NCI-H2171 treated with DMSO at 0.1 percent for 48 hours (cell line): ENCODE measurements at regions not wholly inside any gene's neighbourhood (a gene's known extent, or its start where the extent isn't known, plus 50 kb on each side); places are given as distances from the start of the nearest gene placed in this dataset.
"Not testable (repeated sequence)": the region's sequence is repeated elsewhere in the genome, so short reads cannot be mapped to it uniquely, and the experiment has no call there.

Experiments used
- DNase-seq: peaks from one replicate; lab custom pipeline; 2025; lab: John Stamatoyannopoulos, UW

DNA sequence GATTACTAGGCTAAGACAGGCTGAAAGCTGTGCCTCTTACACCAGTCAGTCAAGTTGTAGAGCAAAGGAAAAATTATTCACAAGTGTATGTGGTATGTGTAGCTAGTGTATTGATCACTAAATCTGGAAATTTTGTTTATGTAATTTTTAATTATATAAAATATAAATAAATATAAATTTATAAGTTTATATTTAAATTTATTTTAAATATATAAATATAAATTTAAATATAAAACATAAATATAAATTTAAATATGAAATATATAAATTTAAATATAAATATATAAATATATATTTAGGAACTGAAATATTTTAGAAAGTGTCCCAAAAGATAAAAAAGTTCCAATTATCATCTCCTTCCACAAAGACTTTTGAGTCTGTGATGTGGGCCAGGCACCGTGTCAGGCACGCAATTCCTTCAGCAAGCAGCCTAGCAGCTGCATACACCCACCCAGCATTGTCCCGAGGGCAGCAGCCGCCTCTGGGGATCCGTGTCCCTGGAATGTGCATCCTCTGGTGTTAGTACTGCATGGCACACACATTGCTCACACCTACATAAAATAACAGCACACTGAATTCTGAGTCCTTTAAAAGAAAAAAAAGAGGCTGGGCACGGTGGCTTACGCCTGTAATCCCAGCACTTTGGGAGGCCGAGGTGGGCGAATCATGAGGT lies 1098.0 kb downstream of the BRD1 start:
- no peak for DNase-seq

DNA sequence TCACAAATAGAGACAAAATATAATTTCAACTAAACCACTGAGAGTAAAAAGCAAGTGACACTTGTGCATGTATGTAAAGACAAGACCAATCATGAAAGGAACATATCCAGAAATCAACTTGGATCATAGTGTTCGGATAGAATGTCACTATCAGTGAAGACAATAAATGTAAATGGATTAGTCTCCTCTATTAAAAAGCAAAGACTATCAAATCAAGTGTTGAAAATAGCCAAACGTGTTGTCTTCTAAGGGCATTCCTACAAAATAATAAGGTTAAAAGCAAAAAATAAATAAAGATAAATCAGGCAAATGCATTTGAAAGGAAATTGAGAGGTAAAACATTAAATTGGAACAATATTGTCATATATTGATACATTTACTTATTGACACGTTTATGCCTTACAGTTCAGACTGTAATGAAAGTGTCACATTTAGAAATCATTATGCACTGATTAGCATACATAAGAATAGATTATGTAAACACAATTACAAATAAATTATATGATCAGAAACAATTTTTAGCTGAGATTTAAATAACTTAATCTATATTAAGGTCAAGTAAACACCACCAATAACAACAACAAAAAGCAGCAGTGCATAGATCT lies 1100.1 kb downstream of the BRD1 start:
- no peak for DNase-seq

- no peak for DNase-seq
These were observed 1102.8 kb downstream of the BRD1 start for GRCh38 chr22:48724899-48725298.

- DNase-seq: no peak
These were observed 1105.0 kb downstream of the BRD1 start for GRCh38 chr22:48722661-48723060.

DNA sequence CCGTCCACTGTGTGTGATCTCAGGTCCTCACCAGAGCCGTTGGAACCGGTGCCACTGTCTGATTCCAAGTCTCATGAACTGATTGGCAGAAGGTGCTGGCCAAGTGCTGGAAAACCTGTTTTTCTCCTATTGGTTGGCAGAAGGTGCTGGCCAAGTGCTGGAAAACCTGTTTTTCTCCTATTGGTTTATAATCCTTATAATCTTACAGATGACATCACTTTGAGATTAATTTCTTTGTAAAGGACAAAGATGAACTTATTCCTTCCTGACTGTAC lies 1106.3 kb downstream of the BRD1 start:
- no peak for DNase-seq

DNA sequence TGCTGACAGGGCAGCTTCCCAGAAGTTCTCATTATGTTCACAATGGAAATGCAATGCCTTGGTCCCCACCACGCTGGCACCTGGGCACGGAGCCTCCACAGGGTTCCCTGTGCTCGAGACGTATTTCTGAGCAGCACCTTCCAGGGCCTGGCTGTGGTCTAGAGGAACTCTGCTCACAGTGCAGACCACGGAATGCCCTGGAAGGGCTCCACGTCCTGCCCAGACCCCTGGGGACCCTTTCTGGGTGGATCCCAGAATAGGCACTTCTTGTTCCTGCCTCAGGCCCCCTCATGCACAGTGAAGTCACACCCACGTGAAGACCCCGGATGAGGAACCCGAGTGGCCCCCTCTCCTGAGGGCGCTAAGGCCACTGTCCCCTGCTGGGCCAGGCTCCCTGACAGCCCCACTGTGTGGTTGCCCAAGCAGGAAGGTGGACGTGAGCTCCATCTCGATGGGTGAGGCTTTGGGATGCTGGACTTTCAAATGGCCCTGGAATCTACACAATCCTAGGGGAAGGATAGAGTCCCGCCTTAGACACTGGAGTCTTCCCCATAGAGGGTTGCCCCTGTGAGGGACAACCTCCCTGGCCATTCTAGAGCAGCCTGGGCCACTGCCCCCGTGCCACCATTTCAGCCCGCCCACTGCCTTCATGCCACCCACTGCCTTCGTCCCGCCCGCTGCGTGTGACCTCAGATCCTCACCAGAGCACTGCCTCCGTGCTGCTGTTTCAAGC lies 1106.8 kb downstream of the BRD1 start:
- no peak for DNase-seq

DNA sequence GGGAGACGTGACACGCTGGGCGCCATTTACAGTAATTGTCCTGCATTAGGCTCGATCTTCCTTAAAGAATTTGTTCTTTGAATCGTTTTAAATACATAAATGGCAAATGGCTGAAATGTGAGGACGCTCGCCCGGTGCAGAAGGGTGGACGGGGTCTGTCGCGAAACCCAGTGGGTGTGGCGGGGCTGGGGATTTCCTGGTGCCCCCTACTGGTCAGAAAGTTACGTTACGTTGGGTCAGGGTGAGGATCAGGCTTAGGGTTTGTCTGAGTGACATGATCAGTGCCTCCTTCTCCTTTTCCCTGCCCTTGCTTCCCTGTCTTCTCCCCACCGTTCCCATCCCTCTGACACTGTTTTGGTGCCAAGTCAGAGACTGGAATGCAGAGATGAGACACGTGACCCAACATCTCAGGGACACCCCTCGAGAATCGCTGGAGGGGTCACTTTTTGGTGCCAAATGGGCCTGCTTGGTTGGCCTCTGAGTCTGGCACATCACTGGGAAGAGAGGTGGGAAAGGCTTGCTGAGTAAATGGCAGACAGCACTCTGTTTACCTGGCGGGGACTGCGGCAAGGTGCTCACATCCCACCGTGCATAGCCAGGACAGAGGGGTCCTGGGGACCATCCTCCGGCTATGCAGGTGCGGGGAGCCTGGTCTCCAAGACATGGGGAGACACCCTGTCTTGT lies 1107.6 kb downstream of the BRD1 start:
- no peak for DNase-seq

DNA sequence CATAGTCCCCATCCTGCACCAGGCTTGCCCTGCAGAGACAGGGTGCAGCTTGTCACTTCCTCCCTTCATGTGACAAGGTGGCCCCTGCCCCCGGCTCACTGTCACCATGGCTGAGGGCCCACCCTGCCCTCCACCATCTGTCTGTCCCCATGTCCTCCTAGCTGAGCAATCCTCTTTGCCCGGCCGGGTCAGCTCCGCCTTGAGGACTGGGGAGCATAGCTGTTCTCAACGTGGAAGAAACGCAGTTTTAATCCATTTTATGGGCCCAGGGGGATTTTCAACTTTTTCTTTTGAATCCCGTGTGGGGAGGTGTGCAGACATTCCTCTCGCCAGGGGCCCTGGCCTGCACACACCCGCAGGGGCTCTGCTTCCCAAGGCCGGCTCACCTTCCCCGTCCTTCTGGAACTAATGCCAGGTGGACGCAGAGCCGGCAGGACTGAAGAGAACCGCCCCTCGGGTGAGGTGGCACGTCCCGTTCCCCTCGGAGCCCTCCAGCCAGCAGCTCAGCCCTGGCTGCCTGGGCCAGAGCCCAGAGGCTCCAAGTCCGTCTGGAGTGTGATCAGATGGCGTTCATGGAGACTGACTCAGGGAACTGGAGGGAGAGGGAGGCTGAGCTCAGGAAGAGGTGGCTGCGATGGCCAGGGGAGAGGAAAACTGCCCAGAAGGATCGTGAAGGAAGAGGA lies 1108.7 kb downstream of the BRD1 start:
- DNase-seq: no peak

DNA sequence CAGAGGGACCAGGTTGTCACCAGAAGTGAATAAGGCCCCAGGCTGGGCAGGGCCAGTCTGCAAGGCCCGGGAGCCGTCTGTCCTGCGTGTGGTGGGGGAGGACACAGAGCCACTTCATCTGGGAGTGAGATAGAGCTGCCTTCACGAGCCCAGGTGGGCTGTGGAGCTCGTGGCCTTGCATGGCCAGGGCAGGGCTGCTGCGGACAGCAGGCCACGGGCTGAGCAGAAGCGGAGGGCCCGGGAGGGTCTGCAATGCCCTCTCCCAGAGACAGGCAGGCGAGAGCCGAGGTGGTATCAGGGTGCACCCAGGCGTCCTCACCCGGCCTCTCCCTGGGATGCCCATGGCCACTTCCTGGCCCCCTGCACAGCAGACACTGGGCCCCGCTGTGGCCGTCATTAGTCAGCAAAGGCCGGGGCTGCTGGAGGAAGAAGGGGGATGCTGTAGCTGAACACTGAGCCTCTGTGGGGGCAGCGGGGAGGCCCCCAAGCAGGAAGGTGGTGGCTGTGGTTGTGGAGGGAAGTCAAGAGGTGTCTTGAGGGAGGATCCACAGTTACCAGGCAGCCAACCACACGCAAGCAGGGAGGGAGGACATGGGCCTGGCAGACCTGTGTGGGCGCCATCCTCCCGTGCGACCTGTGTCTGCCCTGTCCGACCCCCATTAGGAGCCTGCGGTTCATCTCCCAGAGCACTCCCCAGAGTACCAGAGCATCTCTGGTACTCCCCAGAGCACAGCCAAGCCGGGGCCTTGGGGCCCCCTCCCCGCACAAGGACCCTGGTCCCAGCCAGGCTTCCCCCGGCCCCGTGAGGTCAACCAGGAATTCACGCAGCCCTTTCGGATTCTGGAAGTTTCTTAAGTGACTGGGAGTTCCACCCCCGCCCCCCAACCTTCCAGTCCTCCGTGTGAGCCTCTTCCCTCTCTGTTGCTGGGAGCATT lies 1109.5 kb downstream of the BRD1 start:
- no peak for DNase-seq

DNA sequence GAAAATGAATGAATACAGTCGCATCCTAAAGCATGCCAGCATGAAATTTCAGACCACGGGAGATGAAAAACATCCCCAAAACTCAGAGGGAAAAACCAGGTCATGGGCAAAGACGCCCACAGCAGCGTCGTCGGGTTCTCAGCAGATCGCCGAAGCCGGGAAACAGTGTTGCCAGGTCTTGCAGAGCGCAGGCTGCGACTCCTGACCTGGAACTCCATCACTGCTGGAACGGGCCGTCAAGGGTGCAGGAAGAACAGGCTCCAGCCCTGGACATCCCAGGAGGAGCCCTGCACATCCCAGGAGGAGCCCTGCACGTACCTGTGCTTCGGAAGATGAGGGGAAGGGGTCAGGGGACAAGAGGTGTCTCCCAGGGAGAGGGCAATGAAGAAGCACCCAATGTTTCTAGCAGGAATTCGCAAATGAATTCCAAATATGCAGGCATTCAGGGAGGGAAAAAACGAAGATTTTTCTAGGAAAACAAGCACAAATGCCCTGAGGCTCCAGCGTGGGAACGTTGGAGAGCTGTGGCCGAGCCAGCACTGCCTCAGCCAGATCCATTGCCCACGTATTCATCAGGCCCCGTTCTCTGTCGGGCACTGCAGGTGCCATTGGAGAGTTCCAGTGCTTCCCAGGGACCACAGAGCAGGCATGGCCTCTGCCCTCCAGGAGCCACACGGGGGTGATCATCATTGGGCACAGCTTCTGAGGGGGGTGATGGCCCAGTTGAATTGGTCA lies 1110.4 kb downstream of the BRD1 start:
- DNase-seq: no peak

DNA sequence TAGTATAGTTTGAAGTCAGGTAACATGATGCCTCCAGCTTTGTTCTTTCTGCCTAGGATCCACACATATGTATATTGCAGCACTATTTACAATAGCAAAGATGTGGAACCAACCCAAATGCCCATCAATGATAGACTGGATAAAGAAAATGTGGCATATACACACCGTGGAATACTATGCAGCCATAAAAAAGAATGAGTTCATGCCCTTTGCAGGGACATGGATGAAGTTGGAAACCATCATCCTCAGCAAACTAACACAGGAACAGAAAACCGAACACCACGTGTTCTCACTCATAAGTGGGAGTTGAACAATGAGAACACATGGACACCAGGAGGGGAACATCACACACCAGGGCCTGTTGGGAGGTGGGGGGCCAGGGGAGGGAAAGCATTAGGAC lies 1111.5 kb downstream of the BRD1 start:
- DNase-seq: not testable (repeated sequence)

- no peak for DNase-seq
These were observed 1112.2 kb downstream of the BRD1 start for GRCh38 chr22:48715511-48715910.

DNA sequence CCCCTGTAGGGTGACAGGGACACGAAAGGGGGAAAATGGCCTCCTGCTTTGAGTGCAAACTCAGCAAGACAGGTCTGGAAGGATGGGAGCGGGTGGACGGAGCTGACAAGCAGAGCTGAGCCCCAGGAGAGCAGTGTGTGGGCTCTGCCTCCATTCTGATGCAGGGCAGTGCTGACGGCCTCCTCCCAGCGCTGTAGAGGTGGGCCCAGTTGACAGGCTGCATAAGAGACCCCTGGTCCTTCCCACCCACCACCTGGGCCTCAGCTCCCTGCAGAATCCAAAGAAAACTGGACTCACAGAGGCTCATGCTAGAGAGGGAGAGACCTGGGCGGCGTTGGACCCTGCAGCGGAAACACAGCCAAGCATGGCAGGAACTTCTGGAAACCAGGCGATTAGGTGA lies 1113.4 kb downstream of the BRD1 start:
- DNase-seq: no peak

GRCh38 chr22:48713272-48714205 lies 1114.1 kb downstream of the BRD1 start:
- DNase-seq: no peak

DNA sequence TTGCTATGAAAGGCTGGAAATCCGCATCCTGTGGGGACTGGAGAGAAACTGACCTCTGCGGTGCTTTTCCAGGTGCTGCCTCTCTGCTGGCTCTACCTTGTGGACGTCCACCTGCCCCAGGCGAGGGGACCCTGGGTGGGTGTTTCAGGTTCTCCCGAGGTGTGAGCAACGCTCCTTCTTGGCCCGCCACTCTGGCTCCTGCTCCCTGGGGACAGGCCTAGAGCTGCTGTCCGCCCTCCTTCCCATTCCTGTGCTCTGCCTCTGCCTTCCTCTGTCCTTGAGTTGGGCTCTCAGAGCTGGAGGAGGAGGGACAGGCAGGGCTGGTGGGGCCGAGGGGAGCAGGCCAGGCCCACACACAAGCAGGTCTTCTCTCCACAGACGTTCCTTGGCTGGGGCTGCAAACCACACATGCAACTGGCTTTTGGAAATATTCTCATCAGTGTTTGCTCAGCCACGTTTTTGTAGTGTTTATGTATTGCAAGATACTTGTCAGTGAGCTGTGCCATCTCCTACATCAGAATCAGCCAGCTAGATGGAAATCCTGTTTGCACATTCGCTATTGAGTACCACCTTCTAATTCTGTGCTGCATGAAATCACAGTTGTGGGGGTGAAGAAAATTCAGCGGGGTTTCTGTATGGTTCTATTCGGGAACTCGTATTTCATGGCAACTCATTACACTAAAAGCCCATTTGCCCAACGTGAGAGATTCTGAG lies 1115.0 kb downstream of the BRD1 start:
- no peak for DNase-seq

DNA sequence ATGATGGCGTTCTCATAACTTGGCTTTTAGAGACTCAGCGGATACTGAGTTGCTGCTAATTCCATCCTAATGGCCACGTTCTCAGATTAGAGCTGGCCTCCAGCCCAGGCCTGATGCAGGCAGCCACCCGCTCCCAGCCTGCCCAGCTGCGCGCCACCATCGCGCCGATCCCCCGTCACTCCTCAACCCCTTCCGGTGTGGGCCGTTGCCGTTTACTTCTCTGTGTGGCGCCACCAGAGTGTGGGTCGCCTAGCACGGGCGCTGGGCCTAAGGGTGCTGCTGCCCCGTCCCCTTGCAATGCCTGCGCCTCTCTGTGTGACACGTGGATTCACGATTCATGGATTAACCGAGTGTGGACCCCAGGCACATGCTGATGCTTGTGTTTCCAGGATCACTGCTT lies 1116.0 kb downstream of the BRD1 start:
- no peak for DNase-seq

GRCh38 chr22:48711031-48711431 lies 1116.6 kb downstream of the BRD1 start:
- no peak for DNase-seq

DNA sequence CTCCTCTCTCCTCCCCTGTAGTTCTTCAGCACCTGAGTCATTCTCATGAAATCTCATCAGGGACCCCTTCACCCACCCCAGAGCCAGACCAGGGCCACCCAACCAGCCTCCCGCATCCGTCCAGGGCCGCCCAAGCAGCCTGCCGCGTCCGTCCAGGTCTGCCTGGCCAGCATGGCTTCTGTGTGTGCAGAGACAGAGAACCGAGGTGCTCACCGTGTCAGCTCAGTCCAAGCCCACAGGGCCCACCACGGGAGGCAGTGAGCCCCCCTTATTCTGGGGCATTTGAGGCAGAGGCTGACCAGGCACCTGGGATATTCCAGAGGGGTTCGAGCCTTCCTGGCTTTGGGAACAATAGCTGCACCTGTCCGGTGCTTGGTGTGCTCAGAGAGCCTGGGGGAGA lies 1117.3 kb downstream of the BRD1 start:
- DNase-seq: no peak

DNA sequence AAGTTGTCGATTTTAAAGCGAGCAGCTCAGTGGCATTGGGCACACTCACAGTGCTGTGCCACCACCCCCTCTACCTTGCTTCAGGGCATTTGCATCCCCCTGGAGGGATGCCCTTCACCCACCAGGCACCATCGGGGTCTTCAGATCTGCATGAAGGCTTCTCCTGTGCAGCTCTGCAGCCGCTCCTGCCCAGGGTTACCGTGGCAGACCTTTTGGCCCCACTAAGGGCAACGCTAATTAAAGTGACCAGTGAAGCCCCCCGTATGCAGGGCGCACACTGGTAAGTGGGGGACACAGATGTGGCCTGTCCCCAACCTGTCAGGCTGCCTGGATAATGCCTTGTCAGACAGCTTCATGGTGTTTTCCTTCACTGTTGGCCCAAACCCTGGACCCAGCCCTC lies 1117.7 kb downstream of the BRD1 start:
- DNase-seq: no peak
